ES-I3 (cell line): ENCODE measurements at regions not wholly inside any gene's neighbourhood (a gene's known extent, or its start where the extent isn't known, plus 50 kb on each side); places are given as distances from the start of the nearest gene placed in this dataset.

Experiments used
- H3K36me3 ChIP-seq: 2 replicates; pipeline ENCODE4 v1.6.1; 2013; ENCODE audit warnings: mild to moderate bottlenecking, low read length, control low read depth, moderate library complexity; ENCODE audit not compliant: insufficient read depth
- H3K4me1 ChIP-seq: 2 replicates; pipeline ENCODE4 v1.6.1; 2013; ENCODE audit warnings: mild to moderate bottlenecking, control low read depth, low read length; ENCODE audit not compliant: insufficient read depth
- H3K9ac ChIP-seq: 2 replicates; pipeline ENCODE4 v1.6.1; 2013; ENCODE audit warnings: low read depth, mild to moderate bottlenecking, low read length, moderate library complexity
- H3K9me3 ChIP-seq: 2 replicates; pipeline ENCODE4 v1.6.1; 2013; ENCODE audit warnings: mild to moderate bottlenecking, low read length, moderate library complexity; ENCODE audit not compliant: control insufficient read depth, insufficient read depth

- Histone ChIP-seq H3K36me3 (no peaks in the 10 kb centered on the region), H3K9me3 (no peaks in the 10 kb centered on the region), H3K4me1 (peaks cover under 1% of the 10 kb centered on the region; the same call in 1 of the 2 replicates), H3K9ac (no peak overlapping the region)
Observed at GRCh38 chr6:15734118-15734897, 71.5 kb upstream of the DTNBP1 start.

GRCh38 chr6:15730922-15731321 is 68.1 kb upstream of the DTNBP1 start:
- Histone ChIP-seq H3K36me3 (no peaks in the 10 kb centered on the region), H3K9ac (no peak overlapping the region), H3K9me3 (no peaks in the 10 kb centered on the region), H3K4me1 (no peaks in the 10 kb centered on the region)

- Histone ChIP-seq H3K9ac (no peak overlapping the region), H3K9me3 (no peaks in the 10 kb centered on the region), H3K4me1 (no peaks in the 10 kb centered on the region), H3K36me3 (no peaks in the 10 kb centered on the region)
Observed at GRCh38 chr6:15730442-15730841, 67.6 kb upstream of the DTNBP1 start.

- Histone ChIP-seq H3K9me3 (peaks cover 3% of the 10 kb centered on the region; the same call in 1 of the 2 replicates), H3K9ac (no peak overlapping the region), H3K36me3 (no peaks in the 10 kb centered on the region), H3K4me1 (no peaks in the 10 kb centered on the region)
Observed at GRCh38 chr6:15722731-15723130, 59.9 kb upstream of the DTNBP1 start.

- Histone ChIP-seq H3K9me3 (peaks cover 3% of the 10 kb centered on the region; the same call in 1 of the 2 replicates), H3K36me3 (no peaks in the 10 kb centered on the region), H3K9ac (no peak overlapping the region), H3K4me1 (no peaks in the 10 kb centered on the region)
Observed at GRCh38 chr6:15716889-15717288, 54.1 kb upstream of the DTNBP1 start.

- Histone ChIP-seq H3K36me3 (no peaks in the 10 kb centered on the region), H3K9me3 (peaks cover 3% of the 10 kb centered on the region; the same call in 1 of the 2 replicates), H3K9ac (no peak overlapping the region), H3K4me1 (no peaks in the 10 kb centered on the region)
Observed at GRCh38 chr6:15715851-15716250, 53.0 kb upstream of the DTNBP1 start.

GRCh38 chr6:15715060-15715459 is 52.2 kb upstream of the DTNBP1 start:
- peaks cover 3% of the 10 kb centered on the region; the same call in 1 of the 2 replicates for H3K9me3 ChIP-seq
- H3K36me3 ChIP-seq, result no peaks in the 10 kb centered on the region
- no peak overlapping the region for H3K9ac ChIP-seq
- H3K4me1 ChIP-seq, result no peaks in the 10 kb centered on the region

- peaks cover 3% of the 10 kb centered on the region; the same call in 1 of the 2 replicates for H3K9me3 ChIP-seq
- H3K36me3 ChIP-seq, result no peaks in the 10 kb centered on the region
- H3K9ac ChIP-seq, result no peak overlapping the region
- no peaks in the 10 kb centered on the region for H3K4me1 ChIP-seq
Observed at GRCh38 chr6:15714658-15715057, 51.8 kb upstream of the DTNBP1 start.

GRCh38 chr6:15713325-15713724 is 50.5 kb upstream of the DTNBP1 start:
- no peaks in the 10 kb centered on the region for H3K36me3 ChIP-seq
- H3K9ac ChIP-seq, result no peak overlapping the region
- H3K4me1 ChIP-seq, result no peaks in the 10 kb centered on the region
- no peaks in the 10 kb centered on the region for H3K9me3 ChIP-seq

- Histone ChIP-seq H3K36me3 (no peaks in the 10 kb centered on the region), H3K4me1 (no peaks in the 10 kb centered on the region), H3K9ac (no peak overlapping the region), H3K9me3 (no peaks in the 10 kb centered on the region)
Observed at GRCh38 chr6:15712797-15713196, 50.0 kb upstream of the DTNBP1 start.
